HG03064 (cell line): ENCODE measurements at regions not wholly inside any gene's neighbourhood (a gene's known extent, or its start where the extent isn't known, plus 50 kb on each side); places are given as distances from the start of the nearest gene placed in this dataset.

ENCODE experiments used
- ATAC-seq: cut with Tn5 transposase; IDR thresholded peaks from one replicate; pipeline ENCODE4 v1.9.1; 2021; ENCODE audit warnings: low read depth; ENCODE audit not compliant: unreplicated experiment

DNA sequence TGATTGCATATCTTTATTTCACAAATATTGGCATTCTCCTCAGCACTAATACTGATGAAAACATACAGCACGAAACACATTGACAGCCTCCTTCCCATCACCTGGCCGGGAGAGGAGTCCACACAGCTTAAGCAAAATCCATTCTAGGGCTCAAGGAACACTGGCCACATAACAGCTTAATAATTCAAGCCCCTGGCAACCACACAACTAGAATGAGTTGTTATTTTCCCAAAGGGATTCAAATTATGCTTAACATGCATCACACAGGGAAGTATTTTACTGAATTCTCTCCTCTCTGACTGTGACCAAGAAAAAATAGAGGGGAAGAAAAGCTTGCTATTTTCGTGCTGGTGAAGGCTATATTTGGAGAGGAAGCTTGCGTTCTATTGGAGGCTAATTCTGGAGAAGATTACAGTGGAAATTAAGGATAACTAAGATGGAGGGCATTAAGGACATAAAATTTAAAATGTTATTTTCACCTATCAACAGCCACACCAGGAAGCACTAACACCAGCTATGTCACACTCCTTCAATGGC is 198.5 kb downstream of the ADGRG6 start:
- ATAC-seq = no peak

- no peak for ATAC-seq
Measured at GRCh38 chr6:142501795-142502194, 200.0 kb downstream of the ADGRG6 start.

- ATAC-seq = no peak
Measured at GRCh38 chr6:142507065-142507464, 205.3 kb downstream of the ADGRG6 start.

- ATAC-seq = no peak
Measured at GRCh38 chr6:142510211-142510610, 208.4 kb downstream of the ADGRG6 start.

- no peak for ATAC-seq
Measured at GRCh38 chr6:142518126-142518525, 216.3 kb downstream of the ADGRG6 start.

GRCh38 chr6:142518761-142519160 is 217.0 kb downstream of the ADGRG6 start:
- ATAC-seq = no peak

DNA sequence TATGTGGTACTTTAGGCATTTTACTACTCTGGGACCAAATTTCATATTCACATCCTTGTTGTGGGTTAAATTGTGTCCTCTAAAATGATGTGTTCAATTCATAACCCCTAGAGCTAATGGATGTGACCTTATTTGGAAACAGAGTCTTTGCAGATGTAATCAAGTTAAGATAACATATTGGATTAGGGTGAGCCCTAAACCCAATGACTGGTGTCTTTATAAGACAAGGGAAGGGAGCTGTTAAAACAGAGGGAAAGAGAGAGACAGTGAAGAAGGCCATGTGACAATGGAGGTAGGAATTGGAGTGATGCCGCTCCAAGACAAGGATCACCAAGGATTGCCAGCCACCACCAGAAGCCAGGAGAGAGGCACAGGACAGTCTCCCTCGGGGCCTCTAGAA is 220.0 kb downstream of the ADGRG6 start:
- no peak for ATAC-seq

- ATAC-seq = no peak
Measured at GRCh38 chr6:142523515-142524375, 221.9 kb downstream of the ADGRG6 start.

DNA sequence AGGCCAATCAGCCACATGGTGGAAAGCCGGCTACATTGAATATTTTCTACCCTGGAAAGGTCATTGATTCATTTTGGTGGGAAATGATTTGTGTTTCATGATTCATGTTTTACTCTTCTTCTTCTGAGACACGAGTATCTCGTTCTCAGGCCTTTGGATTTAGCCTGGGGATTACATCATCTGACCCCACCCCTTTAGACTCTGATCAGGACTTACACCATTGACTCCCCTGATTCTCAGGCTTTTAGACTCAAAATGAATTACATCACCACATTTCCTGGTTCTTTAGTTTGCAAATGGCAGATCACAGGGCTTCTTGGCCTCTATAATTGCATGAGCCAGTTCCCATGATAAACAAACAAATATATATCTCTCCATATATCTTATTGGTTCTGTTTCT is 228.8 kb downstream of the ADGRG6 start:
- no peak for ATAC-seq

GRCh38 chr6:142531727-142532126 is 229.9 kb downstream of the ADGRG6 start:
- ATAC-seq = no peak

- no peak for ATAC-seq
Measured at GRCh38 chr6:142534076-142534475, 232.3 kb downstream of the ADGRG6 start.

DNA sequence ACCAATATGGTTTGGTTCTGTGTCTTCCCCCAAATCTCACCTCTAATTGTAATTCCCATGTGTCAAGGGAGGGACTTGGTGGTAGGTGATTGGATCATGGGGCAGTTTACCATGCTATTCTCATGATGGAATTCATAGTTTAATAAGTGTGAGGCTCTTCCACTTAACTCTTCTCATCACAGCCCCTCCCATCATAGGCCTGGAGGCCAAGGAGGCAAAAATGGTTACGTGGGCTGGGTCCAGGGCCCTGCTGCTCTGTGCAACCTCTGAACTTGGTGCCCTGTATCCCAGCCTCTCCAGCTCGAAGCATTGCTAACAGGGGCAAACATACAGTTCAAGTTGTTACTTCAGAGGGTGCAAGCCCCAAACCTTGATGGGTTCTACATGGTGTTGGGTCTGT is 232.7 kb downstream of the ADGRG6 start:
- no peak for ATAC-seq

DNA sequence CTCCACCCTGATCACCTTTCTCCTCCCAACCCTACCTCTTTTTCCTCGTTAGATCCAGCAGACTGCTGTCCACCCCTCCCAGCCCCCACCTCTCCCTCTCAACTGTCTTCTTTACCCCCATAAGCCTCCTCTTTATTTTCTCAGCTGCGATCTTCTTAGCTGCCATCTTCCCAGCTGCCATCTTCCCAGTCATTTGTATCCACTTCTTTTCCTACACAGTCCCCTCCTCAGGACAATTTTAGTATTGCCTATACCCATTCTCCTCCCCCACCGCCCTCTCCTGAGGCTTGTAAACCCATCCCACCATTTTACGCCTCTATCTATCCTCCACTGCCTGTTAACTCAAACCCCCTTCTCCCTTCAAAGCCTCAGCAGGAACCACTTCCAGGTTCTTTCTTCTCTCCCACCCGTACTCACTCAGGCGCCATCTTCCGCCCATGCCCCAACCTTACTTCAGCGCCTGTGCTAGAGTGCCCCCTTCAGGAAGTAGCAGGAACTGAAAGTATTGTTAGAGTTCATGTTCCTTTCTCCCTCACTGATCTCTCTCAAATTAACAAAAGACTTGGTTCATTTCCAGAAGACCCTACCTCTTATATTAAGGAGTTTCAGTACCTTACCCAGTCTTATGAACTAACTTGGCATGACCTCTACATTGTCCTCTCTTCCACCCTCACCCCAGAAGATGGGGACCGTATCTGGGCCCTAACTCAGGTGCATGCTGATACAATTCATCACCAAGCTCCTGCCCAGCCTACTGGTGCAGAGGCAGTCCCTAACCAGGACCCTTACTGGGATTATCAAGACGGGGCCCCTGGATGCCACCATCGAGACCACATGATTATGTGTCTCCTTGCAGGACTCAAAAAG is 236.0 kb downstream of the ADGRG6 start:
- ATAC-seq = no peak

DNA sequence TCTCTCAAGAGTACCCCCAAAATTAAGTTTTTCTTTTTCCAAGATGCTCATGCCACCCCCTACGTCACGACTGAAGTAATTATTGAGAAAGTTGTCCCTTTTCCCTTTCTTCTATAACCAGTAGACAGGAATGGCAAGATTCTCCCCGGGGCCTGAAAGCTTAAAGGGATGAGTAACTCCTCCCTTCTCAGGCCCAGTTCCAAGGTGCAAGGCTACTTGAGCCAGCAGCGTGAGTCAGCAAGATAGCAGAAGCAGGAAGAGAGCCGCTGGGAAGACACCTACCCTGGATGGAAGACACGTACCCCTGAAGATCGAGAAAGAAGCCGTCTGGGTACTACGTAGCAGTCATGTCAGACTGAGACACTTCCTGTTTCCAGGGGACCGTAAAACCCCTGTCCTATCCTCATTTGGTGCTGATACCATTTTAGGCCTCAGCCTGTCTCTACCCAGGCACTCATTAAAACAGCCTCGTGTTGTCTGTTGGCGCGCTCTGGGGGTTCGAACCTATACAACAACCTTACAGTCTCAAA is 241.0 kb downstream of the ADGRG6 start:
- no peak for ATAC-seq

- ATAC-seq = no peak
Measured at GRCh38 chr6:142543606-142544005, 241.8 kb downstream of the ADGRG6 start.

DNA sequence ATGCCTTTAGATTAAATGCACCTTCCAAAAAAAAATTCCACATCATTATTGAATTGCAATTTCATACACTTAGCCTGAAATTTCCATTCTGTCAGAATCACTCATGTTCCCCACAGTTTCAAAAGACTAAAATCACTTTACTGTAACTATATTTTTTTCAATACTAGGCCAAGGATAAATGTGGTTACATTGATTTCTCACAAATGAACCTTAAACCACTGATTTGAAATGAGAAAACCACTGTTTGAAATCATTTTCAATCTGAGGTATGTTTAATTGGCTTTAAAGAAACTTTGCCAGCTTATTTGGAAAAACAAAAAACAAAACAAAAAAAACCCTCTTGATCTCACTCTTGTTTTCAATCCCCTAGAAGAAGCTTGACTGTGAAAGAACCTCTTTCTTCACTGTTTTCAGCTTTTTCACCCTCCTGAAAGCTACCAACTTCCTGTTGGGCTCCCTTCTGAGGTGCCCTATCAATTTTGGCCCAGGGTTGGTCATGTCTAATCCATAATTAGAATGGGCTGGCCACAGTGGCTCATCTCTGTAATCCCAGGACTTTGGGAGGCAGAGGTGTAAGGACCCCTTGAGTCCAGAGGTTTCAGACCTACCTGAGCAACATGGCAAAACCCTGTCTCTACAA is 242.5 kb downstream of the ADGRG6 start:
- no peak for ATAC-seq

- no peak for ATAC-seq
Measured at GRCh38 chr6:142545147-142545546, 243.3 kb downstream of the ADGRG6 start.

GRCh38 chr6:142548566-142548965 is 246.8 kb downstream of the ADGRG6 start:
- ATAC-seq = no peak

- no peak for ATAC-seq
Measured at GRCh38 chr6:142550310-142551063, 248.7 kb downstream of the ADGRG6 start.

- no peak for ATAC-seq
Measured at GRCh38 chr6:142551274-142551811, 249.5 kb downstream of the ADGRG6 start.
